Suprapubic skin (tissue), 4 donors: ENCODE measurements at regions not wholly inside any gene's neighbourhood (a gene's known extent, or its start where the extent isn't known, plus 50 kb on each side); places are given as distances from the start of the nearest gene placed in this dataset.

Source experiments
- DNase-seq, 2 donors: peaks; one replicate each; pipeline ENCODE4 v3.0.0-alpha.2; 2019; ENCODE audit warnings: low spot score in 2 of 2
- H3K27ac ChIP-seq: fragments of 200-600 bp; sonication (generic); one replicate; pipeline ENCODE4 v1.5.1; 2019
- H3K27me3 ChIP-seq: fragments of 200-600 bp; sonication (generic); one replicate; pipeline ENCODE4 v1.5.1; 2019
- H3K36me3 ChIP-seq: fragments of 200-600 bp; sonication (generic); one replicate; pipeline ENCODE4 v1.5.1; 2019
- H3K4me1 ChIP-seq: fragments of 200-600 bp; sonication (generic); one replicate; pipeline ENCODE4 v1.5.1; 2019
- H3K4me3 ChIP-seq: fragments of 200-600 bp; sonication (generic); one replicate; pipeline ENCODE4 v1.5.1; 2019; ENCODE audit warnings: mild to moderate bottlenecking
- H3K9me3 ChIP-seq: fragments of 200-600 bp; sonication (generic); one replicate; pipeline ENCODE4 v1.5.1; 2019
- CTCF ChIP-seq, 2 donors: fragments of 200-600 bp in 1 of 2; fragments of 450-650 bp in 1 of 2; sonication (generic) in 1 of 2; IDR thresholded peaks; one replicate each; pipeline ENCODE4 v1.5.1; 2016 to 2019; ENCODE audit warnings: antibody characterized with exemption in 2 of 2, mild to moderate bottlenecking in 1 of 2, moderate library complexity in 1 of 2
- EP300 ChIP-seq: sonication (generic); formaldehyde crosslinking; IDR thresholded peaks from one replicate; pipeline ENCODE4 v1.6.1; 2017; ENCODE audit warnings: antibody characterized with exemption
- POLR2A ChIP-seq, 2 donors: fragments of 450-650 bp; IDR thresholded peaks; one replicate each; pipeline ENCODE4 v1.6.1; 2017; ENCODE audit warnings: antibody characterized with exemption in 2 of 2, mild to moderate bottlenecking in 2 of 2, moderate library complexity in 2 of 2
- POLR2AphosphoS5 ChIP-seq, 3 donors: sonication (generic); formaldehyde crosslinking; IDR thresholded peaks; one replicate each; pipeline ENCODE4 v1.6.1; 2017; ENCODE audit warnings: antibody characterized with exemption in 3 of 3
- WGBS: methylation state at CpG from one replicate; pipeline ENCODE4 v1.1.5; 2018; 5-methylcytosine and 5-hydroxymethylcytosine counted together

GRCh38 chr5:82862261-82862660, 214.9 kb downstream of the TMEM167A start:
- Histone ChIP-seq H3K4me3 (no peak overlapping the region), H3K27me3 (no peaks in the 10 kb centered on the region), H3K27ac (no peak overlapping the region), H3K36me3 (no peaks in the 10 kb centered on the region), H3K9me3 (no peaks in the 10 kb centered on the region), H3K4me1 (peaks cover 13% of the 10 kb centered on the region)
- 85% methylated on average over 4 of the region's 4 CpGs for WGBS
- DNase-seq: no peak
- TF ChIP-seq CTCF (IDR thresholded peaks at IDR 0.05) (no peak), POLR2AphosphoS5 (IDR thresholded peaks at IDR 0.05) (no peak), POLR2A (IDR thresholded peaks at IDR 0.05) (no peak), EP300 (no peak)

- Histone ChIP-seq H3K36me3 (no peaks in the 10 kb centered on the region), H3K27me3 (no peaks in the 10 kb centered on the region), H3K4me1 (peaks cover 13% of the 10 kb centered on the region), H3K9me3 (no peaks in the 10 kb centered on the region), H3K27ac (no peak overlapping the region), H3K4me3 (no peak overlapping the region)
- 96% methylated on average over 4 of the region's 4 CpGs for WGBS
- DNase-seq: no peak
- TF ChIP-seq EP300: no peak
- TF ChIP-seq POLR2AphosphoS5 (IDR thresholded peaks at IDR 0.05): peak in 2 of 3 donors; percentile 33 to 46
Observed at GRCh38 chr5:82861701-82862100, 215.5 kb downstream of the TMEM167A start.

- DNase-seq: no peak
- no peaks in the 10 kb centered on the region for H3K36me3 ChIP-seq
- no peak overlapping the region for H3K4me3 ChIP-seq
- TF ChIP-seq POLR2A (IDR thresholded peaks at IDR 0.05) (no peak), EP300 (no peak), CTCF (IDR thresholded peaks at IDR 0.05) (no peak), POLR2AphosphoS5 (IDR thresholded peaks at IDR 0.05) (no peak)
- H3K27me3 ChIP-seq: no peaks in the 10 kb centered on the region
- 72% methylated on average over 8 of the region's 8 CpGs for WGBS
- no peaks in the 10 kb centered on the region for H3K9me3 ChIP-seq
- peaks cover 13% of the 10 kb centered on the region for H3K4me1 ChIP-seq
- no peak overlapping the region for H3K27ac ChIP-seq
Observed at GRCh38 chr5:82859451-82860140, 217.6 kb downstream of the TMEM167A start.

GRCh38 chr5:82858151-82859025, 218.8 kb downstream of the TMEM167A start:
- H3K27ac ChIP-seq: no peak overlapping the region
- H3K36me3 ChIP-seq: no peaks in the 10 kb centered on the region
- no peak overlapping the region for H3K4me3 ChIP-seq
- no peak for DNase-seq
- no peaks in the 10 kb centered on the region for H3K27me3 ChIP-seq
- 46% methylated on average over 9 of the region's 9 CpGs for WGBS
- H3K9me3 ChIP-seq: no peaks in the 10 kb centered on the region
- no peak for TF ChIP-seq POLR2AphosphoS5 (IDR thresholded peaks at IDR 0.05)
- TF ChIP-seq CTCF (IDR thresholded peaks at IDR 0.05): no peak
- no peak for TF ChIP-seq EP300
- TF ChIP-seq POLR2A (IDR thresholded peaks at IDR 0.05): no peak
- peaks cover 13% of the 10 kb centered on the region for H3K4me1 ChIP-seq

- no peak overlapping the region for H3K27ac ChIP-seq
- 54% methylated on average over 5 of the region's 5 CpGs for WGBS
- no peaks in the 10 kb centered on the region for H3K27me3 ChIP-seq
- TF ChIP-seq POLR2AphosphoS5 (IDR thresholded peaks at IDR 0.05) (no peak), POLR2A (IDR thresholded peaks at IDR 0.05) (no peak), CTCF (IDR thresholded peaks at IDR 0.05) (no peak), EP300 (no peak)
- no peaks in the 10 kb centered on the region for H3K36me3 ChIP-seq
- H3K4me1 ChIP-seq: peaks cover 10% of the 10 kb centered on the region
- H3K4me3 ChIP-seq: no peak overlapping the region
- no peak for DNase-seq
- no peaks in the 10 kb centered on the region for H3K9me3 ChIP-seq
Observed at GRCh38 chr5:82855893-82856550, 221.2 kb downstream of the TMEM167A start.
